HepG2 (cell line): ENCODE measurements at regions not wholly inside any gene's neighbourhood (a gene's known extent, or its start where the extent isn't known, plus 50 kb on each side); places are given as distances from the start of the nearest gene placed in this dataset.

Experiments
- ATAC-seq: fragments of 200-7000 bp; cut with Tn5 transposase; 3 replicates; pipeline ENCODE4 v1.9.1; 2020; ENCODE audit warnings: mild to moderate bottlenecking, moderate library complexity
- BruUV-seq: library from RNA; stranded (reverse); fragments of 400-500 nt; replicated peaks from 2 replicates; lab custom pipeline; 2021; lab: Mats Ljungman, UMichigan
- CTCF ChIA-PET: fragments of 300-600 bp; formaldehyde crosslinking; extraction: SDS; loops from one replicate; lab custom pipeline; 2021; ENCODE audit warnings: low total read pairs, inconsistent platforms, low intra/inter-chr PET ratio; lab: Yijun Ruan, JAX
- POLR2A ChIA-PET: fragments of 350-600 bp; sonication (Branson Sonifier 250); formaldehyde crosslinking; loops from one replicate; lab custom pipeline; 2020; ENCODE audit warnings: antibody characterized with exemption, inconsistent platforms; lab: Yijun Ruan, JAX
- DNase-seq: peaks from one replicate; pipeline ENCODE4 v3.0.0-alpha.2; 2015; ENCODE audit warnings: low spot score
- FAIRE-seq: peaks from 3 replicates; lab custom pipeline; 2011; peaks lifted over from hg19 to GRCh38; lab: Jason Lieb, UNC
- H2AFZ ChIP-seq: one replicate; pipeline ENCODE4 v1.6.1; 2011; ENCODE audit warnings: low read length, inconsistent platforms
- H3K27ac ChIP-seq: fragments of 300-600 bp; 3 replicates; pipeline ENCODE4 v1.8.0; 2011; ENCODE audit warnings: mixed run types, mild to moderate bottlenecking, mixed read lengths, low read length, inconsistent platforms; ENCODE audit not compliant: insufficient read depth; ENCODE audit errors: extremely low read length
- H3K27me3 ChIP-seq, 2 experiments: fragments of 200-600 bp in 1 of 2; 2 replicates in 1 of 2; 3 replicates in 1 of 2; pipeline versions ENCODE4 v1.6.0 to v1.8.0; 2011; ENCODE audit warnings: low read length in 2 of 2, mild to moderate bottlenecking in 2 of 2, moderate library complexity in 2 of 2, inconsistent platforms in 1 of 2; ENCODE audit not compliant: insufficient read depth in 2 of 2, control insufficient read depth in 1 of 2
- H3K36me3 ChIP-seq, 2 experiments: fragments of 200-600 bp in 1 of 2; replicated peaks in 1 of 2; 2 replicates in 1 of 2; 3 replicates in 1 of 2; pipeline versions ENCODE4 v1.5.1 to v1.8.0; 2011; ENCODE audit warnings: low read length in 2 of 2, inconsistent platforms in 1 of 2; ENCODE audit not compliant: insufficient read depth in 2 of 2, control insufficient read depth in 1 of 2
- H3K4me1 ChIP-seq: 2 replicates; pipeline ENCODE4 v1.5.1; 2012; ENCODE audit warnings: low read length, inconsistent platforms; ENCODE audit not compliant: insufficient read depth
- H3K4me2 ChIP-seq: 2 replicates; pipeline ENCODE4 v1.6.0; 2011; ENCODE audit warnings: low read depth, low read length, inconsistent platforms
- H3K4me3 ChIP-seq, 3 experiments: fragments of 200-600 bp in 1 of 3; sonication (generic), shearing (Covaris generic) in 1 of 3; replicated peaks in 1 of 3; 2 replicates each; pipeline ENCODE4 v1.5.1; 2011 to 2016; ENCODE audit warnings: low read length in 3 of 3, inconsistent platforms in 2 of 3, low read depth in 2 of 3, mild to moderate bottlenecking in 2 of 3, control low read depth in 1 of 3, mixed read lengths in 1 of 3; ENCODE audit not compliant: insufficient read depth in 1 of 3
- H3K79me2 ChIP-seq: one replicate; pipeline ENCODE4 v1.6.1; 2011; ENCODE audit warnings: low read length, inconsistent platforms; ENCODE audit not compliant: insufficient read depth
- H3K9ac ChIP-seq: 2 replicates; pipeline ENCODE4 v1.6.0; 2011; ENCODE audit warnings: mild to moderate bottlenecking, low read depth, low read length, inconsistent platforms; ENCODE audit not compliant: insufficient read depth
- H3K9me3 ChIP-seq: 2 replicates; pipeline ENCODE4 v1.5.1; 2012; ENCODE audit warnings: mild to moderate bottlenecking, low read length
- H4K20me1 ChIP-seq: 2 replicates; pipeline ENCODE4 v1.6.0; 2011; ENCODE audit warnings: inconsistent platforms, mild to moderate bottlenecking, low read length, moderate library complexity; ENCODE audit not compliant: insufficient read depth
- AHR ChIP-seq: IDR thresholded peaks from 2 replicates; pipeline ENCODE4 v1.6.1; 2018; ENCODE audit warnings: missing genetic modification reagents, missing compliant biosample characterization
- MTA1 ChIP-seq: sonication (generic); formaldehyde crosslinking; IDR thresholded peaks from 2 replicates; pipeline ENCODE4 v1.4.0; 2020; ENCODE audit warnings: missing genetic modification reagents, mild to moderate bottlenecking, borderline replicate concordance
- MXI1 ChIP-seq: IDR thresholded peaks from 3 replicates; pipeline ENCODE4 v1.6.1; 2012; ENCODE audit warnings: low read depth, low read length, inconsistent platforms, borderline replicate concordance
- POLR2G ChIP-seq: fragments of 200-400 bp; formaldehyde crosslinking; IDR thresholded peaks from 2 replicates; pipeline ENCODE4 v1.6.1; 2018; ENCODE audit warnings: mild to moderate bottlenecking, low read depth, low read length, moderate library complexity
- RAD51 ChIP-seq: fragments of 450-650 bp; IDR thresholded peaks from 2 replicates; pipeline ENCODE4 v1.6.1; 2016; ENCODE audit warnings: borderline replicate concordance
- USF2 ChIP-seq, 2 experiments: sonication (generic) in 1 of 2; formaldehyde crosslinking in 1 of 2; IDR thresholded peaks; 2 replicates each; pipeline versions ENCODE4 v1.5.1 to v1.6.1; 2011 to 2020; ENCODE audit warnings: borderline replicate concordance in 1 of 2, low read depth in 1 of 2, low read length in 1 of 2, mild to moderate bottlenecking in 1 of 2, missing genetic modification reagents in 1 of 2, moderate library complexity in 1 of 2
- WIZ ChIP-seq: sonication (generic); formaldehyde crosslinking; IDR thresholded peaks from 2 replicates; pipeline ENCODE4 v1.5.1; 2020; ENCODE audit warnings: mild to moderate bottlenecking, missing genetic modification reagents
- ZC3H13 ChIP-seq: sonication (generic); formaldehyde crosslinking; IDR thresholded peaks from 2 replicates; pipeline ENCODE4 v1.8.1; 2023; ENCODE audit warnings: mild to moderate bottlenecking, missing genetic modification reagents, moderate library complexity
- ZNF24 ChIP-seq: fragments of 450-650 bp; IDR thresholded peaks from 2 replicates; pipeline ENCODE4 v1.6.1; 2017; ENCODE audit warnings: antibody characterized with exemption, mild to moderate bottlenecking
- ZNF432 ChIP-seq: sonication (generic); formaldehyde crosslinking; IDR thresholded peaks from 2 replicates; pipeline ENCODE4 v1.5.0; 2020; ENCODE audit warnings: missing genetic modification reagents, mild to moderate bottlenecking, borderline replicate concordance
- ZNF460 ChIP-seq: sonication (generic); formaldehyde crosslinking; IDR thresholded peaks from 2 replicates; pipeline ENCODE4 v1.5.1; 2020; ENCODE audit warnings: missing genetic modification reagents, mild to moderate bottlenecking, borderline replicate concordance
- ZNF709 ChIP-seq: sonication (generic); formaldehyde crosslinking; IDR thresholded peaks from 2 replicates; pipeline ENCODE4 v1.5.0; 2020; ENCODE audit warnings: mild to moderate bottlenecking, missing genetic modification reagents
- WGBS: methylation state at CpG from one replicate; pipeline ENCODE4 v1.1.6; 2017; ENCODE audit warnings: low lambda C conversion rate; 5-methylcytosine and 5-hydroxymethylcytosine counted together
- in situ Hi-C: cut with HindIII; loops from 2 replicates; pipeline ENCODE4 v1.10.0; 2017; ENCODE audit warnings: low pct_unique_long_range_greater_than_20kb; ENCODE audit not compliant: extremely low pct_ligation_motif_present
- intact Hi-C: fragments of 100-400 bp; cut with micrococcal nuclease; formaldehyde crosslinking; loops from one replicate; pipeline ENCODE4 v1.10.0; 2022; ENCODE audit not compliant: unreplicated experiment
- TF ChIP-seq, protein P1 (sequence below): sonication (generic); formaldehyde crosslinking; IDR thresholded peaks from 2 replicates; pipeline ENCODE4 v1.8.1; 2023; ENCODE audit warnings: mild to moderate bottlenecking, moderate library complexity, missing genetic modification reagents
- TF ChIP-seq, protein P2 (sequence below): sonication (generic); formaldehyde crosslinking; IDR thresholded peaks from 2 replicates; pipeline ENCODE4 v1.4.0; 2020; ENCODE audit warnings: missing genetic modification reagents

- Histone ChIP-seq H3K4me2 (no peak overlapping the region), H3K4me3 (no peak overlapping the region), H4K20me1 (no peaks in the 10 kb centered on the region), H3K79me2 (no peaks in the 10 kb centered on the region), H3K9ac (no peak overlapping the region), H3K36me3 (no peaks in the 10 kb centered on the region), H3K9me3 (no peaks in the 10 kb centered on the region), H3K27ac (no peak overlapping the region), H2AFZ (no peak overlapping the region), H3K27me3 (no peaks in the 10 kb centered on the region), H3K4me1 (no peaks in the 10 kb centered on the region)
- in situ Hi-C loops, result no loop called here
- intact Hi-C loops, result no loop called here
- ATAC-seq, result no peak
- CTCF ChIA-PET, result no interaction called here
- BruUV-seq, result no TSS peak
- POLR2A ChIA-PET, result no interaction called here
- FAIRE-seq, result no peak
- 3% methylated on average over 6 of the region's 6 CpGs for WGBS
- peak; percentile 60; the same call in 1 of the 2 replicates for TF ChIP-seq USF2 (IDR thresholded peaks at IDR 0.05; ENCODE audit: low read depth, low read length)
- TF ChIP-seq USF2 (CRISPR knock-in tag; IDR thresholded peaks at IDR 0.05; ENCODE audit: borderline replicate concordance), result no peak
- TF ChIP-seq RAD51, result peak; percentile 75; the same call in 1 of the 2 replicates
- TF ChIP-seq ZNF709 (CRISPR knock-in tag), result no peak
- TF ChIP-seq, all 625 proteins: peak for 2
- no peak for DNase-seq
These were observed 211.8 kb upstream of the ZC3H12A start for GRCh38 chr1:37262439-37263170.

GRCh38 chr1:37265156-37265555 lies 209.2 kb upstream of the ZC3H12A start:
- FAIRE-seq (no peak), ATAC-seq (no peak), DNase-seq (no peak)
- WGBS, result 0% methylated on average over 1 of the region's 3 CpGs
- Histone ChIP-seq H3K27ac (no peak overlapping the region), H3K4me3 (no peak overlapping the region), H3K27me3 (no peaks in the 10 kb centered on the region), H2AFZ (no peak overlapping the region), H4K20me1 (no peaks in the 10 kb centered on the region), H3K4me1 (no peaks in the 10 kb centered on the region), H3K4me2 (no peak overlapping the region), H3K79me2 (no peaks in the 10 kb centered on the region), H3K9me3 (no peaks in the 10 kb centered on the region), H3K9ac (no peak overlapping the region), H3K36me3 (no peaks in the 10 kb centered on the region)
- no TSS peak for BruUV-seq
- ChIA-PET POLR2A (no interaction called here), CTCF (no interaction called here)
- in situ Hi-C loops, result no loop called here
- intact Hi-C loops, result no loop called here
- TF ChIP-seq POLR2G (no peak), MTA1 (CRISPR knock-in tag) (no peak), WIZ (no peak), MXI1 (no peak), ZNF460 (CRISPR knock-in tag) (no peak), ZNF24 (no peak), ZNF432 (no peak), ZC3H13 (CRISPR knock-in tag) (no peak), AHR (CRISPR knock-in tag) (no peak)
- TF ChIP-seq, protein P1, sequence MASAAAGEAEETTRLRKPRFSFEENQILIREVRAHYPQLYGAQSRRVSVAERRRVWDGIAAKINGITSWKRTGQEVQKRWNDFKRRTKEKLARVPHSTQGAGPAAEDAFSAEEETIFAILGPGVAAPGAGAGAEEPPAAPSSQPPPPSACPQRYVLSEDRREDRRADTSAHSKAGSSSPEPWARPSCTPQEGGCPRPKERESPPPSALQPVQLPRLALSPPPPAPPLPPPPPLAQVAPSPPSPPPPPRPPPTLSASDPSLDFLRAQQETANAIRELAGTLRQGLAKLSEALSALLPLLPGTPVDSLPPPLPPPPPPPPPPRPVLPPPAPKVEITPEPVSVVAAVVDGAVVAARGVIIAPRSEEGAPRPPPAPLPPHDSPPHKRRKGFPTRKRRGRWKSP (CRISPR knock-in tag), result no peak
- TF ChIP-seq, protein P2, sequence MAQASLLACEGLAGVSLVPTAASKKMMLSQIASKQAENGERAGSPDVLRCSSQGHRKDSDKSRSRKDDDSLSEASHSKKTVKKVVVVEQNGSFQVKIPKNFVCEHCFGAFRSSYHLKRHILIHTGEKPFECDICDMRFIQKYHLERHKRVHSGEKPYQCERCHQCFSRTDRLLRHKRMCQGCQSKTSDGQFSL (CRISPR knock-in tag), result no peak
